GM21529 (cell line): ENCODE measurements at regions not wholly inside any gene's neighbourhood (a gene's known extent, or its start where the extent isn't known, plus 50 kb on each side); places are given as distances from the start of the nearest gene placed in this dataset.

Experiments
- ATAC-seq: cut with Tn5 transposase; IDR thresholded peaks from one replicate; pipeline ENCODE4 v1.9.1; 2021; ENCODE audit not compliant: unreplicated experiment

- ATAC-seq: no peak
Measured at GRCh38 chr4:122555216-122555615, 65.7 kb downstream of the IL21 start.

- ATAC-seq: no peak
Measured at GRCh38 chr4:122553432-122553831, 67.4 kb downstream of the IL21 start.

GRCh38 chr4:122552898-122553297 is 68.0 kb downstream of the IL21 start:
- ATAC-seq: no peak

- ATAC-seq: no peak
Measured at GRCh38 chr4:122548886-122549630, 71.8 kb downstream of the IL21 start.

- no peak for ATAC-seq
Measured at GRCh38 chr4:122548452-122548851, 72.4 kb downstream of the IL21 start.

- ATAC-seq: peak; percentile 92
Measured at GRCh38 chr4:122542411-122543236, 78.2 kb downstream of the IL21 start.

GRCh38 chr4:122541996-122542395 is 78.9 kb downstream of the IL21 start:
- ATAC-seq: no peak

GRCh38 chr4:122540838-122541237 is 80.0 kb downstream of the IL21 start:
- ATAC-seq: no peak

GRCh38 chr4:122539861-122540465 is 80.9 kb downstream of the IL21 start:
- no peak for ATAC-seq

- no peak for ATAC-seq
Measured at GRCh38 chr4:122537388-122538135, 81.0 kb upstream of the IL2 start.

- no peak for ATAC-seq
Measured at GRCh38 chr4:122536001-122536400, 79.5 kb upstream of the IL2 start.

GRCh38 chr4:122534776-122535175 is 78.3 kb upstream of the IL2 start:
- ATAC-seq: no peak

- ATAC-seq: no peak
Measured at GRCh38 chr4:122533841-122534240, 77.3 kb upstream of the IL2 start.

- ATAC-seq: no peak
Measured at GRCh38 chr4:122532766-122533165, 76.2 kb upstream of the IL2 start.

- no peak for ATAC-seq
Measured at GRCh38 chr4:122531514-122531913, 75.0 kb upstream of the IL2 start.

GRCh38 chr4:122531038-122531437 is 74.5 kb upstream of the IL2 start:
- no peak for ATAC-seq

GRCh38 chr4:122528879-122529278 is 72.4 kb upstream of the IL2 start:
- no peak for ATAC-seq

GRCh38 chr4:122525865-122526264 is 69.3 kb upstream of the IL2 start:
- ATAC-seq: no peak

- ATAC-seq: no peak
Measured at GRCh38 chr4:122524176-122524575, 67.7 kb upstream of the IL2 start.

GRCh38 chr4:122522944-122523343 is 66.4 kb upstream of the IL2 start:
- ATAC-seq: no peak

GRCh38 chr4:122517345-122517744 is 60.8 kb upstream of the IL2 start:
- no peak for ATAC-seq
